Activated effector memory CD4-positive, alpha-beta T cell treated with anti-CD3 and anti-CD28 coated beads, Interleukin-2, amount 50 U/mL, for 16 hours (primary cell): ENCODE measurements at regions not wholly inside any gene's neighbourhood (a gene's known extent, or its start where the extent isn't known, plus 50 kb on each side); places are given as distances from the start of the nearest gene placed in this dataset.
"Not testable (repeated sequence)": the region's sequence is repeated elsewhere in the genome, so short reads cannot be mapped to it uniquely, and the experiment has no call there.

Source experiments
- DNase-seq: peaks from one replicate; pipeline ENCODE4 v3.0.0-alpha.2; 2020

- no peak for DNase-seq
These were observed 542.1 kb upstream of the TUSC1 start for GRCh38 chr9:26220367-26220766.

- DNase-seq = no peak
These were observed 541.7 kb upstream of the TUSC1 start for GRCh38 chr9:26219961-26220360.

- no peak for DNase-seq
These were observed 538.5 kb upstream of the TUSC1 start for GRCh38 chr9:26216702-26217101.

- not testable (repeated sequence) for DNase-seq
These were observed 536.6 kb upstream of the TUSC1 start for GRCh38 chr9:26214713-26215444.

- no peak for DNase-seq
These were observed 532.2 kb upstream of the TUSC1 start for GRCh38 chr9:26210338-26210851.

GRCh38 chr9:26205261-26205660 lies 527.0 kb upstream of the TUSC1 start:
- DNase-seq = no peak

DNA sequence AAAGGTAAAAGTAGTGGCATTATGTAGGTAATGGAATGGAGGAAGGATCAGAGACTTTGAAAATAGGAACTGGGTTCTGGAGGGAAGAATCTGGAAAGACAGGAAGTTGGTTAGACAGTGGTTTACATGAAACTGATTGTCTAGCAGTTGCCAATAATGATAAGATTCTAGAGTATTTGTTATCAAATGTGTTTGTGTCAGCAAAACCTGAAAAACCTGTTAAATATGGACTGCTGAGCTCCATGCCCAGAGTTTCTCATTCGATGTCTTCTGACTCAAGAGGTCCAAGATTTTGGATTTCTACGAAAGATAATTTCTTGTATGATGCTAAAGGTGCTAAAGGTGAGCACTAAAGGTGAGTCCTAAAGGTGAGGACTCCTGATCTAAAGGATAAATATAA lies 515.0 kb upstream of the TUSC1 start:
- no peak for DNase-seq

DNA sequence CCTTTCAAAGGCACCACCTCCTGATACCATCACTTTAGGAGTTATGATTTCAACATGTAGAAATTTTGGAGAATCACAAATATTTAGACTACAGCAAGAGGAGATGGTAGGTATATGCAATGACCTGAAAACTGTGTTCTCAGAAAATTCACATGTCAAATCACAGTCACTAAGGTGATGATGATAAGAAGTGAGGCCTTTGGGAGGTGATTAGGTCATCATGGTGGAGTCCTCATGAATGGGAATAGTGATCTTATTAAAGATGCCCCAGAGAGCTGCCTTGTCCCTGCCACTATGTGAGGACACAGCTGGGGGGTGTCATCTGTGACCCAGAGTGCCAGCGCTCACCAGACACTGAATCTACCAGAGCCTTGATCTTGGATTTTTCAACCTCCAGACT lies 513.5 kb upstream of the TUSC1 start:
- no peak for DNase-seq

DNA sequence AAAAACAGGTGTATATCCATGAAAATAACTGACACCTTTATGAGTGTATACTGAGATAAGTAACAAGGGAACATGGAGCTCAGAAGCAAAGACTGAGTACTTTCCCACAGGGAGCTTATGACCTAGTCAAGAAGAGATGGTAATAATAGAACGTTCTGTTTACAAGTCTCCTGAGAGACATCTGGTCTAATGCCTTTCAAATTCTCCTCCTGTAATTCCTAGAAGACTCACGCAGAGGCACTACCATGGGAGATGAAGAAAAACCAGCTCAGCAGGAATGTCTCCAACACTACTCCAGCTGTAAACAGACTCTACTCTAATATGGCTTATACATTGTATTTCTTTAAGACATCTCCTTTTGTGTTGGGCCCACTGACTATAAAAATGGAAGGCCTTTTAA lies 503.6 kb upstream of the TUSC1 start:
- DNase-seq = no peak

- DNase-seq = no peak
These were observed 498.4 kb upstream of the TUSC1 start for GRCh38 chr9:26176628-26177027.

GRCh38 chr9:26175264-26175663 lies 497.0 kb upstream of the TUSC1 start:
- no peak for DNase-seq

- DNase-seq = no peak
These were observed 494.1 kb upstream of the TUSC1 start for GRCh38 chr9:26172301-26172700.

- no peak for DNase-seq
These were observed 493.4 kb upstream of the TUSC1 start for GRCh38 chr9:26171691-26172090.

- DNase-seq = no peak
These were observed 491.9 kb upstream of the TUSC1 start for GRCh38 chr9:26170190-26170589.

- no peak for DNase-seq
These were observed 491.5 kb upstream of the TUSC1 start for GRCh38 chr9:26169708-26170107.

DNA sequence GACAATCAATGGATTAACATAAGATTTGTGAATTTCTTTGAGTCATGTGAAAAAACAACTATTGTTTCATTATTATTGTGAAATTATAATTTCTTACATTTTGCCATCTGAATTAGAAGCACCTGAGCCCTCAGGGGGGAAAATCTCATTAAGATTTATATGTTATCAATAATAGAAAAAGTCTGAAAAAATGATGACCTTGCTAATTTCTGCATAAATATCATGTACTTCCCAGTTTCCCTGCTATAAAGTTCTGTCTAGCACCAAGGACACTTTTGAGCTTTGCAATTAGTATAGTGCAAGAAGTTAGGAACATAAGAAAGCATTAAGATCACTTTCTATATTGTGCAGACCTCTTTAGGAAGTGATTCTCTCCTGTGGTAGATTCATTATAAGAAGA lies 488.3 kb upstream of the TUSC1 start:
- no peak for DNase-seq

DNA sequence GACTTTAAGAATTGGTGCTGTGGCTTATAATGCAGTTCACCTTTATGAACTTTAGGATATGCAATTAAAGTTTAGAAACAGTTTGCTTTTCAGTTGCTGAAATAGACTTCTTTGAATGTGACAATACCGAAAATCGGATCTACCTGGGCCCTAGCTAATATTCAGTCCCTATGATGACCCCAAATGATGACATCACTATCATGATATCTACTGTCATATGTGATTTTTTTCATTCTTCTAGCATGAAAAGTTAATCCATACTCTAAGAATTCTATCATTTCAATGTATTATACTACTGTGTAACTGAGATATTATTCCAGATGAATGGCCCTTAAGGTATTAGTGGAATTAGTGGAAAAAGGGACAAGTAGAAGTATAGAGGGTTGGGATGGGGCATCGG lies 487.2 kb upstream of the TUSC1 start:
- no peak for DNase-seq

GRCh38 chr9:26163931-26164330 lies 485.7 kb upstream of the TUSC1 start:
- no peak for DNase-seq

DNA sequence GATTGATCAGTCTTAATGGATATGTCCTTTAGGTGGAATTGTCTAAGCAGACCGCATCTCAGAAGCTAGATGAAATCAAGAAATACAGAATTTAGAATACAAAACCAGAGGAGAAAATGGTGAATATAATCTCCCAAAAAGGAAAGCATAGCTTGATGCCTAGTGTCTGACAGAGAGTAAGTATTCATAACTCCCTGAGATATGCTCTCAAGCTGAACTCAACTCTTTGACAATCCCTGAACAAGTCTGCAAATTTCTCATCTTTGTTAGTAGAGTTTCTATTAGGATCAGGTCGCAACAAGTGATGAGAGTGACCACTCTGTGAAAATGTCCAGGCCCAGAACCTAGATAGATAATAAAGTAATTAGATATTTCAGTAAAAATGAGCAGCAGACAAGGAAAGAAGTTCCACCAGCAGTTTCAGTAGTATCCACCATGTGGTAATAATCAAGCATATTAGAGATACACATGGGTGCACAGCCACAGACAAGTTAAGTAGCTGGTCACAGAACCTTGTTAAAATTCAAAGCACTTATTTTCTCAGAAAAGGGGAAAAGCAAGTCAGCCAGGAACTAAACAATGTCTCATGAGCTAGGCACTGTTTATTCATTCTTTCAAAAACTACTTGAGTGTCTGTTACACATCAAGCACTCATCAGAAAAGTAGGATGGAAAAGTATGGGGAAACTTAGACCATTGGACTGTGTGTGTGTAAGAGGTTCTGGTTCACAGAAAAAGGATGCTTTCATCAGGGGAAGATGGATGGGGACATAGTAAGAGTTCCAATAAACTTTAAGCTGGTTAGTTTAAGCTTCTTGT lies 481.5 kb upstream of the TUSC1 start:
- no peak for DNase-seq

DNA sequence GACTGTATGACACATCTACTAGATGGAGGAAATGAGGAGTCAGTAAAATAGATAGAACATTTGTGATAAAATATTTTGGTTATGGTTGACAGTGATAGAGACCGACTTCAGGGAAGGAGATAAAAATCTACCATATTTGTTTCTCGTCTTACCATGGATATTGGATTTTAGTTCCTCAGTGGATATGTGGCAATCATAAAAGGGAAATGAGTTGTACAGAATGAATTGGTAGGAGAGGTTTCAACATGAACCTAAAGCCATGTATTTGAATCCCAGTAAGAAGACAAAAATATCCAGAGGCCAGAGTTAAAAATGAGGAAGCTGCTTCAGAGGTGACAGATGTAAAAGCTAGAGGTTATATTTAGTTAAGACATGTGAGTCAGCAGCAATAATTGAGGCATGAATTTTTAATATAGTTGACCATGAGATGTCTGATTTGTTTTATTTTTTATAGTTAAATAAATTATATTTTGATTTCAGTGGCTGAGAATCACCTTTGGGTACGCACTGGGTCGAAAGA lies 480.4 kb upstream of the TUSC1 start:
- no peak for DNase-seq

- DNase-seq = no peak
These were observed 479.2 kb upstream of the TUSC1 start for GRCh38 chr9:26157411-26157810.

GRCh38 chr9:26152350-26152749 lies 474.1 kb upstream of the TUSC1 start:
- DNase-seq = no peak

DNA sequence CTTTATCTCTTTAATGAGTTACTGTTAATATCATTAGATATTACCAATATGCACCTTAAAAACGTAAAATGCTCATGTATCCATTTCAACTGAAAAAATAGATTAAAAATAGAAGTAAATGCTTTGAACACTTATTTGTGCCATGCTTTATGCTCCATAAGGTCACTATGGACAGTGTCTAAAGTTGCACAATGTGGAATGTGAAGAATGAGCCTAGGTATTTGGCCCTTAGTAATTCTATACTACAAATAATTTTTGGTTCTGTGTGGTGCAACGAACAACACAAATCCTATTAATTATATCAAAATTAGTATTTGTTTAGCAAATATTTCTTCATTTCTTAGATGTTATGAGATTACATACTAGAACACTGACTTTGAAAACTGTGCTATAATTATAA lies 469.9 kb upstream of the TUSC1 start:
- DNase-seq = no peak

DNA sequence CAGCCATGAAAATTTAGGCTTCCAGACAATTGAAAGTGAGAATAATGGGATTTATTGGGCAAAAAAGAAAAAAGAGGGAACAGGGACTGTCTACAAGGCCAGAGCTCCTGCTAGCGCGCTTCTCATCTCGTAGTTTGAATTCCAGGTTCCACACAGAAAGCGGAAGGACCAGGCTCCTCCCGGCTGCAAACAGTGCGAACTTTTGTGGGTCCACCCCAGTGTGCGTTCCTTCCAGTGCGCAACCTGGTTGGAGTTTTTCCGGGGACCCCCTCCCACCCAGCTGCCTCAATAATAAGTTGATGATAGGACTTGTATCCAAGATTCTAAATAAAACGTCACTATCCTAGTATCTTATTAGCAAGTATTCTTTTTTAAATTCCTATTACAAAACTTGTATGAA lies 467.7 kb upstream of the TUSC1 start:
- DNase-seq = no peak
